Naive B cell (primary cell): ENCODE measurements at regions not wholly inside any gene's neighbourhood (a gene's known extent, or its start where the extent isn't known, plus 50 kb on each side); places are given as distances from the start of the nearest gene placed in this dataset.

Experiments
- ATAC-seq, 2 donors: fragments of 150-1000 bp; cut with Tn5 transposase; 2 replicates each; pipeline ENCODE4 v1.10.0; 2021; ENCODE audit warnings: low read depth in 2 of 2, mild to moderate bottlenecking in 2 of 2, moderate library complexity in 2 of 2
- DNase-seq: peaks from one replicate; pipeline ENCODE4 v3.0.0; 2022
- H3K27ac Mint-ChIP-seq, 6 donors: one replicate each; pipeline ENCODE4 v1.8.0; 2020 to 2022; ENCODE audit warnings: mild to moderate bottlenecking in 6 of 6, mixed read lengths in 6 of 6, moderate library complexity in 5 of 6, inconsistent platforms in 2 of 6
- H3K27me3 Mint-ChIP-seq, 3 donors: one replicate each; pipeline ENCODE4 v1.8.0; 2021 to 2022; ENCODE audit warnings: mixed read lengths in 3 of 3, mild to moderate bottlenecking in 1 of 3
- H3K36me3 Mint-ChIP-seq, 2 donors: one replicate each; pipeline ENCODE4 v1.8.0; 2020 to 2022; ENCODE audit warnings: mixed read lengths in 2 of 2, inconsistent platforms in 1 of 2, mild to moderate bottlenecking in 1 of 2
- H3K4me1 Mint-ChIP-seq, 3 donors: one replicate each; pipeline ENCODE4 v1.8.0; 2020 to 2022; ENCODE audit warnings: mixed read lengths in 3 of 3, inconsistent platforms in 1 of 3, mild to moderate bottlenecking in 1 of 3, moderate library complexity in 1 of 3
- H3K4me3 Mint-ChIP-seq, 8 donors: one replicate each; pipeline ENCODE4 v1.8.0; 2020 to 2022; ENCODE audit warnings: mild to moderate bottlenecking in 8 of 8, mixed read lengths in 8 of 8, moderate library complexity in 8 of 8, inconsistent platforms in 2 of 8
- H3K9me3 Mint-ChIP-seq, 7 donors: one replicate each; pipeline ENCODE4 v1.8.0; 2020 to 2022; ENCODE audit warnings: mixed read lengths in 7 of 7, mild to moderate bottlenecking in 5 of 7, inconsistent platforms in 2 of 7, moderate library complexity in 1 of 7

GRCh38 chr1:4847711-4848110, 193.3 kb downstream of the AJAP1 start:
- DNase-seq (no peak), ATAC-seq (no peak)
- no peak overlapping the region for H3K27ac Mint-ChIP-seq
- H3K9me3 Mint-ChIP-seq = peaks cover 0 to 13% (median 0%) of the 10 kb centered on the region in 7 donors
- no peaks in the 10 kb centered on the region for H3K4me1 Mint-ChIP-seq
- no peak overlapping the region for H3K4me3 Mint-ChIP-seq
- H3K36me3 Mint-ChIP-seq = no peaks in the 10 kb centered on the region
- H3K27me3 Mint-ChIP-seq = peaks cover 0 to 6% (median 0%) of the 10 kb centered on the region in 3 donors
